Trophoblast cell (in vitro differentiated cells and primary cell): ENCODE measurements at regions not wholly inside any gene's neighbourhood (a gene's known extent, or its start where the extent isn't known, plus 50 kb on each side); places are given as distances from the start of the nearest gene placed in this dataset.
"Not testable (repeated sequence)": the region's sequence is repeated elsewhere in the genome, so short reads cannot be mapped to it uniquely, and the experiment has no call there.

Experiments used
- DNase-seq, 2 donors: peaks; one replicate each; pipeline ENCODE4 v3.0.0-alpha.2; 2016
- H2AFZ ChIP-seq: 2 replicates; pipeline ENCODE4 v1.6.1; 2013; ENCODE audit warnings: low read length, moderate library complexity, mild to moderate bottlenecking; ENCODE audit not compliant: insufficient read depth, poor library complexity
- H2AK5ac ChIP-seq: 2 replicates; pipeline ENCODE4 v1.6.1; 2013; ENCODE audit warnings: mild to moderate bottlenecking, low read length
- H2BK120ac ChIP-seq: 2 replicates; pipeline ENCODE4 v1.6.1; 2013; ENCODE audit warnings: low read length, mild to moderate bottlenecking, moderate library complexity; ENCODE audit not compliant: insufficient read depth, poor library complexity
- H2BK12ac ChIP-seq: 2 replicates; pipeline ENCODE4 v1.6.1; 2013; ENCODE audit warnings: mild to moderate bottlenecking, low read length, moderate library complexity
- H2BK5ac ChIP-seq: 2 replicates; pipeline ENCODE4 v1.6.1; 2013; ENCODE audit warnings: low read length, low read depth, moderate library complexity, mild to moderate bottlenecking; ENCODE audit not compliant: poor library complexity
- H3K14ac ChIP-seq: 2 replicates; pipeline ENCODE4 v1.6.1; 2013; ENCODE audit warnings: mild to moderate bottlenecking, low read length
- H3K18ac ChIP-seq: 2 replicates; pipeline ENCODE4 v1.6.1; 2013; ENCODE audit warnings: mild to moderate bottlenecking, low read length
- H3K23ac ChIP-seq: 2 replicates; pipeline ENCODE4 v1.6.1; 2013; ENCODE audit warnings: low read length
- H3K27ac ChIP-seq: 2 replicates; pipeline ENCODE4 v1.5.1; 2013; ENCODE audit warnings: low read depth, mild to moderate bottlenecking, inconsistent platforms, low read length, moderate library complexity
- H3K27me3 ChIP-seq: 2 replicates; pipeline ENCODE4 v1.6.1; 2013; ENCODE audit warnings: inconsistent platforms, mild to moderate bottlenecking, low read length, moderate library complexity; ENCODE audit not compliant: insufficient read depth
- H3K36me3 ChIP-seq, 2 experiments: 1 replicate in 1 of 2; 2 replicates in 1 of 2; pipeline ENCODE4 v1.6.1; 2013; ENCODE audit warnings: low read length in 2 of 2, mild to moderate bottlenecking in 2 of 2, moderate library complexity in 1 of 2; ENCODE audit not compliant: insufficient read depth in 2 of 2, control insufficient read depth in 1 of 2
- H3K4ac ChIP-seq: 2 replicates; pipeline ENCODE4 v1.6.1; 2013; ENCODE audit warnings: low read depth, mild to moderate bottlenecking, low read length, moderate library complexity
- H3K4me1 ChIP-seq, 2 experiments: 1 replicate in 1 of 2; 2 replicates in 1 of 2; pipeline ENCODE4 v1.6.1; 2013; ENCODE audit warnings: low read length in 2 of 2, mild to moderate bottlenecking in 2 of 2, moderate library complexity in 1 of 2; ENCODE audit not compliant: insufficient read depth in 2 of 2, control insufficient read depth in 1 of 2
- H3K4me2 ChIP-seq: 2 replicates; pipeline ENCODE4 v1.6.1; 2013; ENCODE audit warnings: inconsistent platforms, mild to moderate bottlenecking, low read length, moderate library complexity
- H3K4me3 ChIP-seq: 2 replicates; pipeline ENCODE4 v1.5.1; 2013; ENCODE audit warnings: mild to moderate bottlenecking, low read depth, low read length, inconsistent platforms
- H3K79me1 ChIP-seq: one replicate; pipeline ENCODE4 v1.6.1; 2013; ENCODE audit warnings: low read length
- H3K79me2 ChIP-seq: 2 replicates; pipeline ENCODE4 v1.6.1; 2013; ENCODE audit warnings: low read length, mild to moderate bottlenecking; ENCODE audit not compliant: control insufficient read depth, insufficient read depth, poor library complexity
- H3K9ac ChIP-seq: 2 replicates; pipeline ENCODE4 v1.6.1; 2013; ENCODE audit warnings: mild to moderate bottlenecking, low read length
- H3K9me3 ChIP-seq: 2 replicates; pipeline ENCODE4 v1.6.1; 2013; ENCODE audit warnings: low read depth, mild to moderate bottlenecking, control low read depth, inconsistent platforms, low read length; ENCODE audit not compliant: insufficient read depth
- H4K12ac ChIP-seq: 2 replicates; pipeline ENCODE4 v1.6.1; 2013; ENCODE audit warnings: low read depth, mild to moderate bottlenecking, low read length, moderate library complexity
- H4K8ac ChIP-seq: 2 replicates; pipeline ENCODE4 v1.6.1; 2013; ENCODE audit warnings: low read depth, mild to moderate bottlenecking, low read length, moderate library complexity
- H4K91ac ChIP-seq: one replicate; pipeline ENCODE4 v1.6.1; 2013; ENCODE audit warnings: low read depth, mild to moderate bottlenecking, low read length, moderate library complexity
- WGBS: extraction: QIAGEN DNeasy Blood & Tissue Kit; methylation state at CpG from one replicate; pipeline ENCODE4 v1.1.7; 2013; ENCODE audit warnings: missing lambda C conversion rate; ENCODE audit not compliant: insufficient read length, insufficient coverage; ENCODE audit errors: extremely low coverage; 5-methylcytosine and 5-hydroxymethylcytosine counted together

DNA sequence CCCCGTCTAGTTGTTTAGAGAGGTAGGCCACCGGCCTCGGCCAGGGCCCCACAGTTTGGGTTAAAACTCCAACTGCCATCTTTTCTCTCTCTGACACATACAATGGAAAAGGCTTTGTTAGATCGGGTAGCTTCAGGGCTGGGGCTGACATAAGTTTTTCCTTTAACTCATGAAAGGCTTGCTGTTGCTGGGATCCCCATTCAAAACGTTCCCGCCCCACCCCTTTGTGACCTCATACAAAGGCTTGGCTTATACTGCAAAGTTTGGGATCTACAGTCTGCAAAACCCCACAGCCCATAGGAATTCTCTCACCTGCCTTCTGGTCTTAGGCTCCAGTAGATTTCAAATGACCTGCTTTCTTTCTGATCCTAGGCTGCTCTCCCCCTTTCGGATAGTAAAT is 154.1 kb downstream of the UNC93B1 start:
- no CpG with 5 or more reads among the region's 7 CpGs for WGBS
- not testable (repeated sequence) for H2BK5ac ChIP-seq, H3K14ac ChIP-seq

DNA sequence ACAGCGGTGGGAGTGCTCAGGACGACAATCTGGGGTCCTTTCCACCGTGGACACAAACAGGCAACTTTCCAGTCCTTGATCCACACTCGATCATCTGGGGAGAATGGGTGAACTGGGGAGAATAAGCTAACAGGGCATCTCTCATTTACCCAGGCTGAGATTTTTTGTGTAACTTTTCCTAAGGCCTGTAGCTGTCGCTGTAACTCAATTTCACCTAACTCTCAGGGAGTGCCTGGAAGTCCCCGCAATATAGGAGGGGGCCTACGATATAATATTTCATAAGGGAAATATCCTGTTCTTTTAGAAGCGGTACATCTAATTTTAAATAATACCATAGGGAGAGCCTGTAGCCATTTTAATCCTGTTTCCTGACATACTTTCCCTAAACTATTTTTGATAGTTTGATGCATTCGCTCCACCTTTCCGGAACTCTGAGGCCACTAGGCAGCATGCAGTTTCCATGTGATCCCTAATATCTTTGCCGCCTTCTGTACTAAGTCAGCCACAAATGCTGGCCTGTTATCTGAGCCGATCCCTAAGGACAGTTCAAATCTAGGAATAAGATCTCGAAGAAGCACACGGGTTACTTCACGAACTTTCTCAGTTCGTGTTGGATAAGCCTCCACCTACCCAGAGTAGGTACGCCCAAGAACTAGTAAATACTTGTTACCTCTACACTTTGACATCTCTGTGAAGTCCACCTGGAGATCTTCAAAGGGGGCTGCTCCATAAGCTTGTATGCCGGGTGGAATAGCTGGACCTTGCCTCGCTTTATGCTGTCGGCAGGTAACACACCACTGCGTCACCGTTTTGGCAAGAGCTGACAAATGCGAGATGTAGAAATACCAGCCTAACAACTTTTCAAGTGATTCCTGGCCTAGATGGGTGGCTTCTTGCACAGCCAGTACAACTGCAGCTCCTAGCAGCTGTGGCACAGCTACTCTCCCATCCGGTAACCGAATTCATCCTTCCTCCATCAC is 155.7 kb downstream of the UNC93B1 start:
- H2BK5ac ChIP-seq, H4K12ac ChIP-seq, H3K18ac ChIP-seq, H3K9ac ChIP-seq, H2BK12ac ChIP-seq, H2BK120ac ChIP-seq, H3K4ac ChIP-seq, H3K14ac ChIP-seq, H2AFZ ChIP-seq, H3K4me2 ChIP-seq, H4K91ac ChIP-seq, H3K27me3 ChIP-seq, H3K36me3 ChIP-seq, H4K8ac ChIP-seq, H3K23ac ChIP-seq, H3K4me3 ChIP-seq, H3K4me1 ChIP-seq, H3K79me1 ChIP-seq, H3K27ac ChIP-seq, H2AK5ac ChIP-seq, H3K79me2 ChIP-seq, H3K9me3 ChIP-seq: not testable (repeated sequence)
- WGBS, result no CpG with 5 or more reads among the region's 25 CpGs
- DNase-seq, result peak; percentile 44 to 58

More for the DNA sequence above, 154.1 kb downstream of the UNC93B1 start:
- H3K23ac ChIP-seq, H3K9me3 ChIP-seq, H3K4me1 ChIP-seq, H3K27ac ChIP-seq, H3K4me3 ChIP-seq, H4K12ac ChIP-seq, H4K8ac ChIP-seq, H4K91ac ChIP-seq, DNase-seq, H3K4me2 ChIP-seq, H3K36me3 ChIP-seq, H3K27me3 ChIP-seq, H3K18ac ChIP-seq, H3K79me1 ChIP-seq, H2AFZ ChIP-seq, H2BK12ac ChIP-seq, H2AK5ac ChIP-seq, H3K4ac ChIP-seq, H3K9ac ChIP-seq, H3K79me2 ChIP-seq, H2BK120ac ChIP-seq: not testable (repeated sequence)

DNA sequence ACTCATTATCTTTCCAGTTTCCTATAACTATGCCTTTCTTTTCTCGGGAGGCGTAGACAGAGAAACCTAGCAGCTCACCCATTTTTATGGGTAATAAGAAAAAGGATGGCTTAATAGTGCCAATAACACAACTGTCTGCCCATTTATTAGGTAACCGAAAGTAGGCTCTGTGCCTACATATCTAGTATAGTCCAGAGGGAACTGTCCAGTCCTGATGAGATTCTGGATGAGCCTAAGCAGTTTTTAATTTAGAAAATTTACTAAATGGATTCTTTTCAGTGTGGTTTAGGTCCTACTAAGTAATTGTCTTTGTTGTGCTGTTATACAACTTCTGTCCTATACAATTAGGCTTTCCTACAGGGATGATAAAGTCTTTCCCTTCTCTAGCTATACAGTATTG is 157.6 kb downstream of the UNC93B1 start:
- not testable (repeated sequence) for H3K27me3 ChIP-seq, H3K4me2 ChIP-seq, H3K18ac ChIP-seq, H3K4me1 ChIP-seq, H4K12ac ChIP-seq, DNase-seq, H3K23ac ChIP-seq, H2AK5ac ChIP-seq, H3K9ac ChIP-seq, H3K36me3 ChIP-seq, H3K4me3 ChIP-seq, H2BK12ac ChIP-seq, H3K9me3 ChIP-seq, H2BK5ac ChIP-seq, H3K27ac ChIP-seq, H4K8ac ChIP-seq, H2BK120ac ChIP-seq, H2AFZ ChIP-seq, H3K14ac ChIP-seq, H3K4ac ChIP-seq, H4K91ac ChIP-seq, H3K79me1 ChIP-seq, H3K79me2 ChIP-seq
- no CpG with 5 or more reads among the region's 3 CpGs for WGBS

DNA sequence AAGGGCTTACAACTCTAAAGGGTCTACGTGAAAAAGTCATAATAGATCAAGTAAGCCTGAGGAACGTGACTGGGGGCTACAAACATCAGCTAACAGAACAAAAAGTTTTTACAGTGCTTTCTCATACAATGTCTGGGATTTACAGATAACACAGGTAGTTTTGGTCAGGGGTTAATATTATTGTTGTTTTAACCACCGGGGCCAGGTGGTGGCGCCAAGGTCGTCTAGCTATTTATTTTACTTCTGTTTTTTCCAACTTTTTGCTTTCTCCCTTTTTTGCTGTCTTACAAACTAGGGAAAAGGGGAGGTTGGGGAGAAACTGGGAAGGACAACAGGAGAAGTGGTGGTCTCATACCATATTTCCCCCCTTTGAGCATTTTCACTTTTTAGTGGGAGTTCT is 158.6 kb downstream of the UNC93B1 start:
- H2BK5ac ChIP-seq, H3K14ac ChIP-seq, H3K4me1 ChIP-seq, H3K4me2 ChIP-seq, H2AFZ ChIP-seq, H3K27me3 ChIP-seq, H3K18ac ChIP-seq, H3K79me2 ChIP-seq, H3K27ac ChIP-seq, H2AK5ac ChIP-seq, H3K9me3 ChIP-seq, H3K79me1 ChIP-seq, H4K8ac ChIP-seq, H4K91ac ChIP-seq, DNase-seq, H4K12ac ChIP-seq, H3K4ac ChIP-seq, H3K36me3 ChIP-seq, H2BK12ac ChIP-seq, H3K4me3 ChIP-seq, H2BK120ac ChIP-seq, H3K9ac ChIP-seq, H3K23ac ChIP-seq: not testable (repeated sequence)
- no CpG with 5 or more reads among the region's 5 CpGs for WGBS
